ENCODE measurements at regions not wholly inside any gene's neighbourhood (a gene's known extent, or its start where the extent isn't known, plus 50 kb on each side); places are given as distances from the start of the nearest gene placed in this dataset.

GRCh38 chr4:162684371-162684700 is 482.4 kb downstream of the NAF1 start:
- TF ChIP-seq, protein P1, sequence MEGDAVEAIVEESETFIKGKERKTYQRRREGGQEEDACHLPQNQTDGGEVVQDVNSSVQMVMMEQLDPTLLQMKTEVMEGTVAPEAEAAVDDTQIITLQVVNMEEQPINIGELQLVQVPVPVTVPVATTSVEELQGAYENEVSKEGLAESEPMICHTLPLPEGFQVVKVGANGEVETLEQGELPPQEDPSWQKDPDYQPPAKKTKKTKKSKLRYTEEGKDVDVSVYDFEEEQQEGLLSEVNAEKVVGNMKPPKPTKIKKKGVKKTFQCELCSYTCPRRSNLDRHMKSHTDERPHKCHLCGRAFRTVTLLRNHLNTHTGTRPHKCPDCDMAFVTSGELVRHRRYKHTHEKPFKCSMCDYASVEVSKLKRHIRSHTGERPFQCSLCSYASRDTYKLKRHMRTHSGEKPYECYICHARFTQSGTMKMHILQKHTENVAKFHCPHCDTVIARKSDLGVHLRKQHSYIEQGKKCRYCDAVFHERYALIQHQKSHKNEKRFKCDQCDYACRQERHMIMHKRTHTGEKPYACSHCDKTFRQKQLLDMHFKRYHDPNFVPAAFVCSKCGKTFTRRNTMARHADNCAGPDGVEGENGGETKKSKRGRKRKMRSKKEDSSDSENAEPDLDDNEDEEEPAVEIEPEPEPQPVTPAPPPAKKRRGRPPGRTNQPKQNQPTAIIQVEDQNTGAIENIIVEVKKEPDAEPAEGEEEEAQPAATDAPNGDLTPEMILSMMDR (IDR thresholded peaks at IDR 0.05; ENCODE audit: low read depth, low read length) = no peak
- no peak for TF ChIP-seq EZH2phosphoT487 (IDR thresholded peaks at IDR 0.05; ENCODE audit: low read depth)
